ENCODE measurements at regions not wholly inside any gene's neighbourhood (a gene's known extent, or its start where the extent isn't known, plus 50 kb on each side); places are given as distances from the start of the nearest gene placed in this dataset.

DNA sequence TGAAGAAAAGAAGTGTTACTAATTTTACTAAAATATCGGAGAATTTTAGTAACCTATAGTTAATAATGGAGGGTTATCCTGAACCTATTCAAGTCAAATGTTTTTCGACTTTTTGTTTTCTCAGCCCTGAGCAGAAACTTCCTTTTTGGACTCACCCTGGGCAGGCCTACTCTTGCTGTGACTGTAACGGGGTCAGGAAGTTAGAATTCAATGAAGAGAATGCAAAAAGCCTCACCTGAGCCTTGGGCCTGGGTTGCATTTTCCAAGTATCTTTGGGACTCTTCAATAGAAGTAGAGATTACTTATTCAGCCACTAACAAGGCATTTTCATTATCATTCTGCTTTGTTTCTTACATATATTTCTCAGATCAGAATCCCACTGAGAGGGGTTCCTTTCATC, 405.3 kb downstream of the TLR4 start:
- no peaks in the 10 kb centered on the region for H3K36me3 ChIP-seq (replicated peaks in 1 of 2)
- H3K27me3 ChIP-seq, result no peaks in the 10 kb centered on the region
- H3K9me3 ChIP-seq (replicated peaks in 1 of 3), result no peaks in the 10 kb centered on the region
- H3K4me1 ChIP-seq (replicated peaks in 1 of 2), result no peaks in the 10 kb centered on the region
- no peak for TF ChIP-seq POLR2A (IDR thresholded peaks at IDR 0.05)
- TF ChIP-seq, protein P1, sequence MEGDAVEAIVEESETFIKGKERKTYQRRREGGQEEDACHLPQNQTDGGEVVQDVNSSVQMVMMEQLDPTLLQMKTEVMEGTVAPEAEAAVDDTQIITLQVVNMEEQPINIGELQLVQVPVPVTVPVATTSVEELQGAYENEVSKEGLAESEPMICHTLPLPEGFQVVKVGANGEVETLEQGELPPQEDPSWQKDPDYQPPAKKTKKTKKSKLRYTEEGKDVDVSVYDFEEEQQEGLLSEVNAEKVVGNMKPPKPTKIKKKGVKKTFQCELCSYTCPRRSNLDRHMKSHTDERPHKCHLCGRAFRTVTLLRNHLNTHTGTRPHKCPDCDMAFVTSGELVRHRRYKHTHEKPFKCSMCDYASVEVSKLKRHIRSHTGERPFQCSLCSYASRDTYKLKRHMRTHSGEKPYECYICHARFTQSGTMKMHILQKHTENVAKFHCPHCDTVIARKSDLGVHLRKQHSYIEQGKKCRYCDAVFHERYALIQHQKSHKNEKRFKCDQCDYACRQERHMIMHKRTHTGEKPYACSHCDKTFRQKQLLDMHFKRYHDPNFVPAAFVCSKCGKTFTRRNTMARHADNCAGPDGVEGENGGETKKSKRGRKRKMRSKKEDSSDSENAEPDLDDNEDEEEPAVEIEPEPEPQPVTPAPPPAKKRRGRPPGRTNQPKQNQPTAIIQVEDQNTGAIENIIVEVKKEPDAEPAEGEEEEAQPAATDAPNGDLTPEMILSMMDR (IDR thresholded peaks at IDR 0.05), result no peak
- DNase-seq, result no peak
- intact Hi-C loops (cut with DNase I), result no loop called here
- no peak overlapping the region for H3K4me3 ChIP-seq
- WGBS, 4 donors, result 61 to 70% (median 65%) methylated on average over 3 of the region's 3 CpGs
- H3K27ac ChIP-seq, result no peak overlapping the region

DNA sequence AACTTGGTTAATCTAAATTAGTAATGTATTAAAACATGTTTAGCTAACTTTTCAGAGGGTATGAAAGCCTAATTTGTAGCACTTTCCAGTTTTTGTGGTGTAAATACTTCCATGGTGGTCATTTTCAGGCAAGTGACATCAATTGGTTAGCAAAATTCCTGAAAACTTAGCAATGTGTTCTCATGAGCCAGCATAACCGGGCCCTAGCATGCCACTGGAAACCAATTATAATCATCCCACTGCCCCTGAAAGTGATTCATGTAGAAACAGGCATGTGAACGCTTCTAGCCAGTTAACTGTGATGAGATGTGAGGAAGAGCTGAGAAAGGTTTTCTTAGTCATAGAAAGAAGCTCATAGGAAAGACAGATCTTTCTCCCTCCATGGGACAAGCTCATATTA, 417.2 kb downstream of the TLR4 start:
- no peak overlapping the region for H3K27ac ChIP-seq
- 20 to 53% (median 38%) methylated on average over 2 of the region's 2 CpGs for WGBS, 4 donors
- no peak for TF ChIP-seq POLR2A (IDR thresholded peaks at IDR 0.05)
- TF ChIP-seq, protein P1 (IDR thresholded peaks at IDR 0.05), result no peak
- DNase-seq, result no peak
- H3K4me3 ChIP-seq, result no peak overlapping the region
- intact Hi-C loops (cut with DNase I), result no loop called here
- no peaks in the 10 kb centered on the region for H3K27me3 ChIP-seq
- no peaks in the 10 kb centered on the region for H3K4me1 ChIP-seq (replicated peaks in 1 of 2)
- no peaks in the 10 kb centered on the region for H3K9me3 ChIP-seq (replicated peaks in 1 of 3)
- no peaks in the 10 kb centered on the region for H3K36me3 ChIP-seq (replicated peaks in 1 of 2)

DNA sequence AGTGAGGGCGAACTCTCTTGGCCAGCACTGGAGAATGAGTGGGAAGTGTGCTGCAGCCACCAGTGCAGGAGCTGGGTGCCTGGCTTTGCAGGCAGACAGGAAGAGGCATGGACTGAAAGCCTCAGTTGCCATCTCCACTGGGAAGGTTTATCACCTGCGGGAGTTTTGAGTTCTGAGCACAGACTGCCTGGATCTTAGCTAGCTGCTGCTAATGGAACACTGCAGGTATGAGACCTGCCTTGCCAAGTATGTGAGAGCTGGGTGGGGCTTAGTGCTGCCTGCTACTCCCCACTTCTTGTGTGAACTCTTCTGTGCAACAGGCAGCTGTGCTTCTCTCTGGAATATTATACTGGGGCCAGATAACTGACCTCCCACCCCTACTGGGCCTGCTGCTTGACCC, 424.1 kb downstream of the TLR4 start:
- Histone ChIP-seq H3K27me3 (no peaks in the 10 kb centered on the region), H3K9me3 (replicated peaks in 1 of 3) (no peaks in the 10 kb centered on the region), H3K27ac (no peak overlapping the region), H3K4me1 (replicated peaks in 1 of 2) (no peaks in the 10 kb centered on the region), H3K36me3 (replicated peaks in 1 of 2) (no peaks in the 10 kb centered on the region), H3K4me3 (no peak overlapping the region)
- WGBS, 4 donors, result 71 to 86% (median 79%) methylated on average over 2 of the region's 2 CpGs
- intact Hi-C loops (cut with DNase I), result no loop called here
- TF ChIP-seq POLR2A (IDR thresholded peaks at IDR 0.05), result no peak
- TF ChIP-seq, protein P1 (IDR thresholded peaks at IDR 0.05), result no peak
- no peak for DNase-seq

DNA sequence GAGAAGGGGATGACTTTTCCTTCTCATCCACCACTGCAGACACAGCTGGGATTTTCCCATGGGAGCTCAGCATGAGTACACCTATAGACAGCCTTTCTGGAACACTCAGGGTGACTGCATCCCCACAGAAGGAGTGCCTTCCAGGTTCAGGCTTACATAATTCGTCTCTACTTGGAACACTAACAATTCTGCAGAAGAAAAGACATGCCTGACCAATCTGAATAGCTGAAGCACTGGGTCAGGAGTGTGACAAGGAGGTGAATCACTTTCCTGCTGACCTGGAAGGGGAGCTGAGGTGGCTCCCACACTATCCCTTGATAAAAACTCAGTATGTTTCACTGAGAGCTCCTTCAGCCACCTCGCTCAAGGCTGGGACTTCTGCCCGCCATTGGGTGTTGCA, 425.3 kb downstream of the TLR4 start:
- Histone ChIP-seq H3K9me3 (replicated peaks in 1 of 3) (no peaks in the 10 kb centered on the region), H3K4me1 (replicated peaks in 1 of 2) (no peaks in the 10 kb centered on the region), H3K27me3 (no peaks in the 10 kb centered on the region), H3K4me3 (no peak overlapping the region), H3K36me3 (replicated peaks in 1 of 2) (no peaks in the 10 kb centered on the region), H3K27ac (no peak overlapping the region)
- 61 to 70% (median 66%) methylated on average over 3 of the region's 3 CpGs for WGBS, 4 donors
- no peak for DNase-seq
- intact Hi-C loops (cut with DNase I), result no loop called here
- TF ChIP-seq, protein P1 (IDR thresholded peaks at IDR 0.05), result no peak
- TF ChIP-seq POLR2A (IDR thresholded peaks at IDR 0.05), result no peak

Data from adrenal gland (tissue), 9 donors.